SK-N-MC (cell line): ENCODE measurements at regions not wholly inside any gene's neighbourhood (a gene's known extent, or its start where the extent isn't known, plus 50 kb on each side); places are given as distances from the start of the nearest gene placed in this dataset.

Experiments used
- EZH2 ChIP-seq: fragments of 200-600 bp; sonication (generic); IDR thresholded peaks from one replicate; pipeline ENCODE4 v1.6.1; 2017; ENCODE audit warnings: antibody characterized with exemption
- FOXP2 ChIP-seq: optimal IDR thresholded peaks from 2 replicates; pipeline ENCODE3; 2011; ENCODE audit warnings: mild to moderate bottlenecking, moderate library complexity; ENCODE audit not compliant: insufficient read depth; ENCODE audit errors: extremely low read length, control extremely low read depth
- POLR2AphosphoS5 ChIP-seq: IDR thresholded peaks from 2 replicates; pipeline ENCODE4 v1.6.1; 2012; ENCODE audit warnings: mild to moderate bottlenecking, low read depth, low read length, borderline replicate concordance

- TF ChIP-seq EZH2 (no peak), POLR2AphosphoS5 (no peak), FOXP2 (no peak)
These were observed 116.0 kb upstream of the PTPRT start for GRCh38 chr20:43305749-43306148.
